NCI-H1092 treated with DMSO at 0.1 percent for 48 hours (cell line): ENCODE measurements at regions not wholly inside any gene's neighbourhood (a gene's known extent, or its start where the extent isn't known, plus 50 kb on each side); places are given as distances from the start of the nearest gene placed in this dataset.
A peak's percentile ranks its signal among the peaks of the same experiment; 100 is the strongest.

Experiments
- DNase-seq: peaks from one replicate; lab custom pipeline; 2025; lab: John Stamatoyannopoulos, UW

DNA sequence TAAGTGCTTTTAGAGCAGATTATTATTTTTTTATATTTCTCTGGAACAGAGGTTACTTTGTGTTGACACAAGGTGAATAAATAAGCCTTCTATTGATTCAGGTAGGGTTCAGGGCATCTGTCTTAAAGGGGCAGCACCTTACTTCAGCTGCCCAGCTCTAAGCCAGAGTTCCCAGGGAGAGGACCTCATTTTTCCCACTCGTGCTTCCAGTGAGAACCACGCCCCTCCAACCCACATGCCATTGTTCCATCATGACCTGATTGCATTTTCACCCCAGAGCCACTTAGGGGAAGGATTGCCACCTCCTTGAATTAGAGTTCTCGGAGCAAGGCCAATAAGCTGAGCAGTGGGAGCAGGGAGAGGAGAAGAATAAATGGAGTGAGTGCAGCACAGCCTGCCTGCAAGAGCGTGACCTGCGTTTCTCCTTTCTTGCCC, 104.3 kb upstream of the FRY start:
- DNase-seq = peak; percentile 40

DNA sequence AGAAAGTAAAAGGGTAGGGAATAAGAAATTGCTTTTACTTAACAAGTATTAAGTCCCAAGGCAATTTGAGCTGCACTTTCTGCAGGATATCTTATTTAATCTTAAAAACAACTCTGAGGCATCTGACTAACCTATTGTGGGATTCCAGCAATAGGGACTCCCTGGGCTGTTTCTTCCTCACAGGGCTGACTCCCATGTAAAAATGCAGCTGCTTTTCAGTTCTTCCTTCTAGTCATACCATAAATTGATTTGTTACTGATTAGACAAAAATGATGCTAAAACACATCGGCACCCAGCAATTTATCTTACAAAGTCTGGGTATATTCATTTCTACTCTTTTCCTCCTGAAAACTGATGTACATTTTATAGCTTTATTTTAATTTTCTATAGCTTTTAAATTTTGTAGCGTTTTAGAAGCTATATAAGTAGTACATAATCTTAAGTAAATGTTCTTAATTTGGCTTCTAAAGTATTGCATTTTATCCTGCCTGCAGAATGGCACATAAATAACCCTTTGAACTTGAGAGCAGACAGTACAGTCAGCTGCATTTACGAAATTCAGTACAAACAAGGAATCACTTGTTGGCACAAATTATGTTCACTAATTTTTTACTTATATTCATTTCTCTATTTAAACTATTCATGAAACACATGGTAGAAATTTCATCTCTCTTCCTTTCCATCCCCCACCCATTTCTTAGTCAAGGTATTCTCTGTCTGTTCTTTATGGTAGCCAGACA, 102.4 kb upstream of the FRY start:
- DNase-seq = no peak

DNA sequence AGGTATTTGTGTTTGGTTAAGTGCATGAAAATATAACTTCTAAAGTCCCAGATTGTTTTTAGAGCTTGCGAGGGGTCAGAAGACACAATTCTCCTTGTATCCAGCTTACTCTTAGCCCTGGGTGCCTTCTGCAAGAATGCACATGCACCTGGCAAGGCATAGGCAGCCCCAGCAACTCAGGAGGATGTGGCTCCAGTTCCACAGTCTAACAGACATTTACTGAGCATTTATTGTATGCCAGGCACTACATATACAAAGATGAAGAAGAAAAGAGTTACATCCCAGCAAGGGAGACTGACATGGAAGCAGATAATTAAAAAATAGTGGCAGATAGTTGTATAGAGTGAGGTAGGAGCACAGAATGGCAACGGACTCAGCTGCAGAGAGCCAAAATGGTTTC, 101.1 kb upstream of the FRY start:
- DNase-seq = no peak

DNA sequence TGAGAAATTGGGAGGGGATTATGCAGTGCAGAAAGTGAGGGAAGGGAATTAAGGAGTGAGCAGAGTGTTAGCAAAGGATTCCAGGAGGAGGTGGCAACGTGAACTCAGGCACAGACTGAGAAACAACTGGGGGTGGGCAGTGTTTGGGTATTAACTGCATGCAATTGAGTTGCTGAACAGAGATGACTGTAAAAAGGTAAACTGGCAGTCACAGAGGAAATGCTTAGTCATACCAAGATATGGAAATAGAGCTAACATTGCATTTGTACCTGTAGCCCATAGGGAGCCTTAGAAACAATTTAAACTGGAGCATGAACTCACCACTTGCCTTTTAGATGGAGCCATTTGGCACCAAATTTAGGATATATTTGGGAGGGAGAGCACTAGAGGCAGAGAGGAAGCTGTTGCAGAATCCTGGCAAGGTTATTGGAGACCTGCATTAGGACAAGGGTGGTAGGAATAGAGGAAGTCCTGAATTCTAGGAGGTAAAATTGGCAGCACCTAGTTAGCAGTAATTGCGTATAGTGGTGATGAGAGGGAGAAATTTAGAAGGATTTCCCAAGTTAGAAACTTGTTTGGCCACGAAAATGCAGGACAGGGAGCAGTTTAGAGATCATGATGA, 100.6 kb upstream of the FRY start:
- DNase-seq = no peak

DNA sequence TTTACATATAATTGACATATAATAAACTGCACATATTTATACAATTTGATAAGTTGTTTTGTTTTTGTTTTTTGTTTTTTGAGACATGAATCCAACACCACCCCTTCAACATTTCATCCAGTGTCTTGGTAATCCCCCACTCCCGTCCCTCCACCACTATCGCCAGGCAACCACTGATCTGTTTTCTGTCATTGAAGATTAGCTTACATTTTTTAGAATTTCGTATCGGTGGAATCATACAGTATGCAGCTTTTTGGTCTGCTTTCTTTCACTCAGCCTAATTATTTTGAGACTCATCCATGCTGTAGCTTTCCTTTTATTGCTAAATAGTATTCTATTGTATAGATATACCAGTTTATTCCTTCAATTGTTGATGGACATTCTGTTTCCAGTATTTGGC, 94.1 kb upstream of the FRY start:
- DNase-seq = no peak

DNA sequence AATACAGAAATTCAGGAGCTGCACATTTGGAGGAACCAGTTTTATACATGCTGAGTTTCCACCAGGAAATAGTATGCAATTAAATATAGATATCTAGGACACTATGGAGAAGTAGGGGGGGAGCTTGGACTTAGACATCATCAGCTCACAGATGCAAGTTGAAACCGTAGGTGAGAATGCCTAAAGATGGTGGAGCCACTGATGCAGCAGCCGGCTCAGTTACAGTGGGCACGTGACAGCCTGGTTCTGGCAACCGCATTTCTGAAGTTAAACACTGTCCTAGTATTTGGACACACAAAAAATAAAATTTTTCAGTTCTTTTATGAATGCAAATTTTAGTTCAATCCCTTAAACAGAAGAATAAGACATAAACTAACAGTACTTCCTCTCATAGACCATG, 91.5 kb upstream of the FRY start:
- DNase-seq = no peak

DNA sequence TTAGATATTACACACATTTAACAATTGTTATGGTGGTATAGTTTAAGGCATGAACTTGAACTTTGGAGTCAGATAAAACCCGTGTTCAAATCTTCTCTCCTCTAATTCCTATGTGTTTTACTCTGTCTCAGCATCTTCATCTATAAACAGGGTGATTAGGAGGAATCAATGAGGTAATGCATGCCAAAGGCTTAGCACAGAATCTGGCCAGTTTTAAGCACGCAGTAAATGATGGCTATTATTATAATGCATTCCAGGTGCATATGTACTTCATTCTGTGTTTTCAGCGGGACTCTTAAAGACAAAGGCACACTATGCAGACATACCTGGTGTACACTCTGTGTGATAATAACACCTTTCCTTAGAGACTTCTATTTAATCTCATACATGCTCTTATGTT, 88.0 kb upstream of the FRY start:
- DNase-seq = no peak

DNA sequence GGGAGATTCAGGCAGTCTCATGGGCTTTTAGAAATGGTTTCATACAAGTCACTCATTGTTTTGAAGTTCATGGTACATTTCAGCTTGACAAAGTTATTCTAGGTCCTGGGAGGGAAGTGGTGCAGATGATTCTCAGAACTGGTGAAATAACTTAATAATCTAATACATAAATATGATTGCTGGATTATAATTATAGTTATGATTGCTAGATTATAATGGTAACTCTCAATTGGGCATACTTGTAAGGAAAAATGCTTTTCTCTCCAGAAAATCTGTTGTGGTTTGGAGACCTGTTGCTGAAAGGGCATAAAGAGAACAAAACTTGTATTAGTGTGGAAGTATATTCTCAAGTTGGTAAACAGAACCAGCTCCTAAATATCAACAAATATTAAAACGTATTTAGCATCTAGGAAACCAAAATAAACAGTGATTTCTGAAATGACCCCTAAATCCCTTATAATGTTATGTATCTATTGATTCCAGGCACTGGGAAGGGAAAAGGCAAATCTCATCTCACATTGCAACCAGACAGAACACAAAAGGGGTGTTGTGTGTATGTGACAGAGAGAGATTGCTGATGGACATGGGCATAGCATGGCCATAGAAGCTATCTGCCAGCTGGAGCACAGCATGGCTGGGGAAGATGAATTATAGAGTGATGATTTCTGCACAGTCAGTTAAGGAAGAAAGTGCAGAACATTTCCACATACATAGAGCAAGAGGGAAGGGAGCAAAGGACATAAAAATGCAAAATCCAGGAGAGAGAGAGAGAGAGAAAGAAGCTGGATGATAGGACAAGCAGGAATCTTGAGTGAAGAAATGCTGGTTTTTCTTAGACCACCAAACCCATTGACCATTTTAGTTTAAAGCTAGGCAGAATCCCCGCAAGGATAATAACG, 87.1 kb upstream of the FRY start:
- no peak for DNase-seq

DNA sequence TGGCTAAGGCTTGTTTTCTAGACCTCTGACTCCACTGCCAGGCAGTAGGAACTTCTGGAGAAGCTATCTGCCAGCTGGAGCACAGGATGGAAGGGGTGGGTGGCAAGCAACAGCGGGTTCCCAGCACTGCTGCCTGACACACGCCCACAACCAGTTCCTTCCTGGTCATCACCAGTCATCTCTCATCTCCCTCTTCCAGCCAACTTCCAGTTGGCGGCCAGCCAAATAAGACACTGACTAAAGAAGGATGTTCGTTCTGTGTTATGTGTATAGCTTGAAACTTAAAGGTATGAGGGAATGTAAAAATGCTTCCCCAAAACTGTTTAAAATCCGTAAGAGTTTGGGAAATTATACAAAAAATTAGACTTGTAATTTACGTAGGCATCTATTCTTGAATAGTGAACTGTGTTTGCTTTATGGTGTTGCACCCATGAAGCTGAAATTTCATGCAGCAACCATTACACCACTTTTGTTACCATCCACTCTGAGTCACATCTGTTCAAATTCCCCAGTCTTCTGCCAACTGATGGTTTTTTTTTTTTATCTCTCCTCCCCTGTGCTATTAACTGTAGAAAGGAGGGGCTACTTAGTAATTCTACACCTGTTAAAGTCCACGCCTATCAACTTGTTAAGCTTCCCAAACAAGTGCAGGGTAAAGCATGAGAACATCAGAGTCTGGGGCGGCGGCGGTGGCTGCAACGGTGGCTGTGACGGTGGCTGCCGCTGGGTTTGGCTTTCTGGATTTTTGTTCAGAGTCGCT, 86.2 kb upstream of the FRY start:
- DNase-seq = peak; percentile 60

DNA sequence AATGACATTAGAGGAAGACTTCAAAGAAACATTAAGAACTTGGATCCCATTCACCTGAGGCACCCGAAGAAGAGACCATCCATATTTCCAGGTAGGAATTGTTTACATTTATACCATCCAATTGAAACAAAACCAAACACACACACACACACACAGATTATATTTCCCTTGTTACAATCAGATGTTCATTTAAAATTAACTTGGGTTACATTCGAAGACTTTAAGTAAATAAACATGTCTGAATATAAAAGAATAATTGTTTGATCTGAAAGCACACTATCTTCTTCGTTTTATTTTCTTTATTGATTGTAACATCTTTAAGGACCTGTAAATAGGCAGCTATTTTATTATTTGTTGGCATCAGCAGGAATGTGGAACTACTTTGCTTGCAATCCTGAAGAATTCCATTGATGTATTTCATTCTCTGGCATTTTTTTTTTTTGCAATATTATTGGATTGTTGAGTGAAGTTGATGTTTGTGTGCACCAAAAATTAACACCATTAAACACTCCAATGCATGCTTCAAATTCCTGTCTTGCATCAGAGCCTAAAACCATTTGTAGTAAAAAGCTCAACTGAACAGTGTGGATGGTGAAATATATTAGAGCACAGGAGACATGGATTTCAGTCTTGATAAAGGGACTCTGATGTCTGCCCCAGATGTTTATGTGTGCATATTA, 85.3 kb upstream of the FRY start:
- no peak for DNase-seq

DNA sequence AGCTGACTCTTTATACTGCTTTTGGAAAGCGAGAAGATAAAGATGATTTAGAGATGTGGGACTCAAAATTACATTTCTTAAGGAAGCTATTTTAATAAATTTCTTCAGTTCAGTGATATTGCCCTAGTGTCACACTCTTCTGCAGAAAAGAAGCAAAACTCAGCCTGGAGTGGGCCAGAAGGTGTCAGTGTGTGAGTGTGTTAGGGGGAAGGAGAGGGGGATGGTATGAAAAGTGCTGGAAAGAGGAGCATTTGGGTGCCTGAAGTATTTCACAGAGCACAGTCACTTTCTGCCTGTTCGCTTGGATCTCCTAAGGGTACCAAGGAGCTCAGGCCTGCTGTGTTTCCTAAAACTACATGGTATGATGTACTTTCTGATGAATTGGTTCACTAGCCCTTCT, 84.5 kb upstream of the FRY start:
- DNase-seq = no peak

DNA sequence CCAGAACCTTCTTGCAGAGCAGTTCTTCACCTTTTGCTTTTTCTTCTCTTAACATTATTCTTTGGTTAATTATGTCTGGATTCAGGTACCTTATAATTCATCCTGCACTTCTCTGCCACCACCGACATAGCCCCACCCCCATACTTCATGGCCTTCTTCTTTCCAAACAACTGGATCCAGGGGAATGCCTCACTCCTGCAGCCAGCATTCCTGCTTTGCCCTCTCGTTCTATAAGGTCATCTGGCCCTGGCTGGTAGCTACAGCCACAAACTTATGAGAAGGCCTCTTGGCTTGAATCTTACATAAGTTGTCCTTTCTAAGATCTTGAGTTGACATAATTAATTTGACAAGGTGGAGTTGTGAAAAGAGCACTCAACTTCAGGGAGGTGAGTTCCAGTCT, 84.1 kb upstream of the FRY start:
- DNase-seq = no peak

DNA sequence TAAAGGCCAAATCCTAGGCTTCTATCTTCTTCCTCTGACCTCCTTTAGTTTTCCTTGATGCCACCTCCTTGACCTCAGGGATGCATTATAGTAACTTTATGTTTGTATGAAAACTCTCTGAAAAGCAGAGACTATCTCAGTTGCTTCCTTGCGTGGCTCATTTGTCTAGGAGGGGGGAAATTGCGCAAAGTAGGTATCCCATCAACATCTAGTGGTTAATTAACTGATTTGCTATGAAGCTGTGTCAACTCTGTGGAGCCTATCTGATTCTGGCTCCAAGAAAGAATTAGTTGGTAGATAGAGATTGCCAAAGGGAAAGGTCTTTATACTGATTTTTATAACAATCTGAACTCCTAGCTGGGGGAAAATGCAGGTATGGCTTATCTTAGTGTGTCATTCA, 82.1 kb upstream of the FRY start:
- no peak for DNase-seq

DNA sequence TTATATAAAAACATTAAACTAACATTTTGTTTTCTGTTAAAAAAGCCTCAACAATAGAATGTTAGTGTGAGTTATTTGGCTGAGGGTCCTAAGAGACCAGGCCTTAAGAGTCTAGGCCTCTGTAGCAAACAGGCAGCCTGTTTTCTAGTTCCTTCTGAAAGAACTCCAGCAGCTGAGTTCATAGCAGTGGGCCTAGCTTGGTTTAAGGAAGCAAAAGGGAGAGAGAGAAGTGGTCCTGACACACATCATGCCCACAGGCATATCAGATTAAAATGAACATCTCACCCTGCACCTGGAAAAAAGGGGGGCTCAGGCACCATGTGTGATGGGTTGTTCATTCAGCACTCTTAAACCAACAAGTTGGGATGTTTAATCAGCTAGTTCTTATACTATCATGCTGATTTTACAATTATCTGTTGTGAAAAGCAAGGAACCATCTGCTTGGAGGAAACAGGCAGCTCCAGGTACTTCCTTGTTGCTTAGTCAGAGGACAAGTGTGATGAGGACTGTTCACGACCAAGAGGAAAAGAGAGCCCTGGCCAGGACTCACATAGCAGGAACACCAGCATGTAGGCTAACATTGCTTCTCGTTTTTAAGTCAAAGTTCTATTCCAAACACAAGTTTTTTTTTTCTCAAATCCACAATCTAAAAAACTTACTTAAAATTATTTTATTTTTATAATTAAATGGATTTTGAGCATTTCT, 81.3 kb upstream of the FRY start:
- DNase-seq = no peak

DNA sequence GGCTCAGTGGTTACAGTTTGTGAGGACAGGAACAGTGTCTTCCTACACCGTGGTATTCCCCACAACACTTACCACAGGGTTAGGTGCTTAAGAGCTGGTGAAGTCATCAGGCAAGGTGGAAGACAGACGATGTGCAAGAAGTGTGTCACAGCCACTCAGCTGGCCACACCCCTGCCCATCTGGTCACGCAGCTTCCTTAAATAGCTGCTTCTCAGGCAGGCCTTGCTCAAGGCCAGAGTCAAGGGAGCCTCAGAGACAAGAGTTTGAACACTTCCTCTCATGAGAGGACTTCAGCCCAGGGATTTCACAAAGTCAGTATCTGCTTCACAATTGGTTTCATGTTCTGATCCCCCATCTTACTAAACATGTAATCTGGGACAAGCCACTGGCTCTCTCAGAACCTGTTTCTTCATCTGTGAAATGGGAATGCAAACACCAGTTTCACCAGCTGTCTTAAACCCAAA, 80.3 kb upstream of the FRY start:
- DNase-seq = no peak

DNA sequence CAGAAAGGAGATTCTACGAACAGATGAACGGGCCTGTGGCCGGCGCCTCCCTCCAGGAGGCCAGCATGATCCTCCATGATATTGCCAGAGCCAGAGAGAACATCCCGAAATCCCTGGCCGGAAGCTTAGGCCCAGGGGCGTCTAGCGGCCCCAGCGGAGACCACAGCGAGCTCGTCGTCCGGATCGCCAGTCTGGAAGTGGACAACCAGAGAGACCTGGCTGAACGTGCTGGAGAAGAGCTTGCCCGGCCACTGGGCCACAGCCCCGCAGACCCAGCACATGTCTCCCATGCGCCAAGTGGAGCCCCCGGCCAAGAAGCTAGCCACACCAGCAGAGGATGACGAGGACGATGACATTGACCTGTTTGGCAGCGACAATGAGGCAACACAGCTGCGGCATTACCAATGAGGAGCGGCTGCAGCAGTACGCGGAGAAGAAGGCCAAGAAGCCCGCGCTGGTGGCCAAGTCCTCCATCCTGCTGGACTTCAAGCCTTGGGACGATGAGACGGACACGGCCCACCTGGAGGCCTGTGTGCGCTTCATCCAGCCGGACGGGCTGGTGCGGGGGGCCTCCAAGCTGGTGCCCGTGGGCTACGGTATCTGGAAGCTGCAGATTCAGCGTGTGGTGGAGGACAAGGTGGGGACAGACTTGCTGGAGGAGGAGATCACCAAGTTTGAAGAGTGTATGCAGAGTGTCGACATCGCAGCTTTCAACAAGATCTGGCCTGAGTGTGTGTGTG, 78.8 kb upstream of the FRY start:
- no peak for DNase-seq

DNA sequence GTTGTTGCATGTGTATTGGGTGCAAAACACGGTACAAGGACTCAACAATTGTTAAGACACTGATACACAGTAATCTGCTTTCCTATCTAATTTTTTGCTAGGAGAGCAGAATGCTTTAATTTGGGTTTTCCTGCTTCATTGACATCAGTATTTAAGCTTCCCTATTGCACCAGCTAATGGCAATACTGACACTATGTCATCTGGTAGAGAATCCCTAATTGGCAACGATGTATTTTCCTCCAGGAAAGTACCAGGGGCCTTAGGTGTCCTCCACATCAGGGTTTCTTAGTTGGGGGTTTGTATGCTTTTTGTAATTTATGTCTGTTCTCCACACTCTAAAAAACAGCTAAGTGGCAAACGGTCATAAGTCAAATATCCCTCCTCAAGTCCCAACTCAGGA, 76.5 kb upstream of the FRY start:
- no peak for DNase-seq

DNA sequence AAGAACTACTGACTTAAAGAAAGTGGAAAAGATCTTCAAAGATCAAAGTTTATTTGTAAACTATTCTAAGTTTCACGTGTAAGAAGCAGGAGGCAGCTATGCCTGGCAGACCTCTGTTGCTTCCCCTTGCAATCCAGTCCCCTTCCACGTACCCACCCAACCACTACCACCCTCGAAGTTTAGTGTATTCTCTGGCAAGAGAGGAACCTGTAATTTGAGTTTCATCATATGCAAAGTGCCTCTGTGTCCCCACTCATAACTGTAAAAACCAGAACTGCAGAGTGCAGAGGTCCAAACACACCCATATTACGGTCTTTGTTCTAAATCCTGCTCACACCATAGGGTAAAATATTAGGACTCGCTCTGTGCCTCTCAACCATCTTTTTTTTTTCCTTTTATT, 75.8 kb upstream of the FRY start:
- DNase-seq = no peak

DNA sequence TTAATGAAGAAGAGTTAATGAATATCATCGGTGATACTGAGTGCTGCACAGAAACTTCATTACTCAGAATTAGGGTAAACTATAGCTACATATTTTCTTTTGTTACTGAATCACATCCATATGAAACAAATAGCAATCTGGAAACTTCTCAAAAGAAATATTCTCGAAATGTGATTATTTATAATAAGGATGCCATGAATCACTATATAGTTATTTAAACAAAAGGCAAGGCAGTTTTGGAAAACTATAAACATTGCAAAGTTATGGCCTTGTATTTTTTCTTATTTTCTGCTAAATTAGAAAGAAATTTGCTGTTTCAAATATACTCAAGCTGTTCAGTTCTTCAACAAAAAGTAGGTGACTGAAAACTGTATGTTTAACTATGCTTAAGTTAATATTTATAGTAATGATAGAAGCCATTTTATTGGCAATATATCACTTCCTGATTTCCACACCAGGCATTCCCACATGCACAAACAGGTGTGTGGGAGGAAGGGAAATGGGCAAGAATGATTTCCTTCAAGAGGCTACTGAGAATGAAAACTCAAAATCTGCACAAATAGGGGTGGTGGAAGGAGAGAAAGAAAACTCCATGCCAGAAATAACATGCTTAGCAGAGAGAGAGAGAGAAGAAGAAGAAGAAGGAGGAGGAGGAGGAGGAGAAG, 74.5 kb upstream of the FRY start:
- DNase-seq = no peak

DNA sequence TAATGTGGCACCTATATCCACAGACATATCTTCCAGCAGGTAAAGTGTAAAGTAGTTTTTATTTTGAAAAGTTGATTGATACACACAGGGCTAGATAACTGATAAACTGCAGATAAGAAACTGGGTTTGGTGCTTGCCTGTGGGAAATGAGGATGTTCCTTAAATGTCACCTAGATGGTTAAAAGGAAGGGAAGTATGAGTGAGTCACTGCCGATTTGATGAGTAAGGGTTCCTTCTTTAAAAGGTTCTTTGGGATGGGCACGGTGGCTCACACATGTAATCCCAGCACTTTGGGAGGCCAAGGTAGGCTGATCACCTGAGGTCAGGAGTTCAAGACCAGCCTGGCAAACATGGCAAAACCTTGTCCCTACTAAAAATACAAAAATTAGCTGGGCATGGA, 73.8 kb upstream of the FRY start:
- DNase-seq = no peak
